IPS-18c (cell line): ENCODE measurements at regions not wholly inside any gene's neighbourhood (a gene's known extent, or its start where the extent isn't known, plus 50 kb on each side); places are given as distances from the start of the nearest gene placed in this dataset.
"Not testable (repeated sequence)": the region's sequence is repeated elsewhere in the genome, so short reads cannot be mapped to it uniquely, and the experiment has no call there.

Experiments used
- H3K4me3 ChIP-seq: 2 replicates; pipeline ENCODE4 v1.7.0; 2013; ENCODE audit warnings: low read depth, mild to moderate bottlenecking, low read length, moderate library complexity; ENCODE audit not compliant: insufficient read depth
- H3K9me3 ChIP-seq: one replicate; pipeline ENCODE4 v1.6.1; 2013; ENCODE audit warnings: mild to moderate bottlenecking, low read length, moderate library complexity; ENCODE audit not compliant: control insufficient read depth, insufficient read depth

GRCh38 chr1:47688461-47689296, 250.8 kb downstream of the FOXD2 start:
- no peaks in the 10 kb centered on the region for H3K9me3 ChIP-seq
- H3K4me3 ChIP-seq: no peak overlapping the region

DNA sequence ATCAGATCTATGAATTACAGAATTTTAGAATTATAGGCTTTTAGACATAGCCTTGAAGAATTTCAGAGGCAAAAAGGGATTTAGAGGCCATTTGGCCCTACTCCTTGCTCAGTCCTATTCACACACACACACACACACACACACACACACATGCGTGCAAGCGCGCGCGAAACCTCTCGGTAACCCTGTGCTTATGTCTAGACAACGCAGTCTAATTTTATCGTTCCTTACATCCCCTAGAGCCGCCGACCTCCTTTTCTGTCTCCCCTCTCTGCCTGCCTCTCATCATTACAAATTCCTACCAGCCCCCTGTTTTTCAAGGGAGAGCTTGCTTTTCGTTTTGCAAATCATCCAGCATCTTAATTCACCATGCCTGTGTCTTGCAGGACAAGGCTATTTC, 252.1 kb downstream of the FOXD2 start:
- no peaks in the 10 kb centered on the region for H3K9me3 ChIP-seq
- H3K4me3 ChIP-seq: no peak overlapping the region

DNA sequence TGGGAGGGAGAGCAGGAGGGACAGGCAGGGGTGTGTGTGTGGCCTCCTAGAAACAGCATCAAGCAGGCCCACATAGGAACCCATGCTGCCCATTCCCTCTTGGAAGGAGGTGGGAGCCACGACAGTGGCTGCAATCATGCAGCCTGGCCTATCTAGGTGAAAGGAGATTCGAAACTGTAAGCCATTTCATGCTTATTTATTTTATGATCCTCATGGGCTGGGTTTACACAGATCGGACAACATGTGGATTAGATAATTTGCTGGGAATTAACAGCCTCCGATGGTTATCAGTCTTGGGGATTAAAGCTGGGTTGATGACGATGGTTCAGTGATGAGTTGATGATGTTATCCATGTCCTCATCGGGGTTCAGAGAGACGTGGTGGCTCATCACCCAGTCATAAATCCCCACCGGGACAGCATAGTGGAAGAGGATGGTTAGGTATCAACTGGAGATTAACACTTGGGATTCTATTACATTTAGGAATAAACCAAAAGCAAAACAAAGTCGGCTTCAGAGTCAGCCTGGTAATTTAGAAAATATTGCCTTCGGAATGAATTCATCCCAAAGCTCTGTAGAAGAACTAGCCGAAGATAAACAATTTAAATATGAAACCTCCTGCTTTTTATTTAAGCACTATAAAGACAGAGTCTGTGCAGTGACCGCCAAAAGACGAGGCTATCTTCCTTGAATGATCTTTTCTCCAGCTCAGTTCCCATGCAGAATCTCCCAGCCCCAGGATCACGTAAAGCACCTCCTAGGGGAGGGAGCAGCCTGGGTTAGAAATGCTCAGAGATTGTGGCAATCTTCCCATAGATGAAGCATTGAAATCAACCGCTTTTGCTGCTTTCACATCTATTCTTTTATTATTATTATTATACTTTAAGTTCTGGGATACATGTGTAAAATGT, 252.8 kb downstream of the FOXD2 start:
- Histone ChIP-seq H3K9me3 (no peaks in the 10 kb centered on the region), H3K4me3 (no peak overlapping the region)

- not testable (repeated sequence) for H3K4me3 ChIP-seq, H3K9me3 ChIP-seq
These were observed 253.4 kb downstream of the FOXD2 start for GRCh38 chr1:47691293-47691692.

- H3K9me3 ChIP-seq: no peaks in the 10 kb centered on the region
- H3K4me3 ChIP-seq: no peak overlapping the region
These were observed 254.4 kb downstream of the FOXD2 start for GRCh38 chr1:47692196-47692595.

- no peak overlapping the region for H3K4me3 ChIP-seq
- no peaks in the 10 kb centered on the region for H3K9me3 ChIP-seq
These were observed 255.3 kb downstream of the FOXD2 start for GRCh38 chr1:47693115-47693514.

GRCh38 chr1:47694011-47694890, 256.4 kb downstream of the FOXD2 start:
- Histone ChIP-seq H3K9me3 (no peaks in the 10 kb centered on the region), H3K4me3 (no peak overlapping the region)

DNA sequence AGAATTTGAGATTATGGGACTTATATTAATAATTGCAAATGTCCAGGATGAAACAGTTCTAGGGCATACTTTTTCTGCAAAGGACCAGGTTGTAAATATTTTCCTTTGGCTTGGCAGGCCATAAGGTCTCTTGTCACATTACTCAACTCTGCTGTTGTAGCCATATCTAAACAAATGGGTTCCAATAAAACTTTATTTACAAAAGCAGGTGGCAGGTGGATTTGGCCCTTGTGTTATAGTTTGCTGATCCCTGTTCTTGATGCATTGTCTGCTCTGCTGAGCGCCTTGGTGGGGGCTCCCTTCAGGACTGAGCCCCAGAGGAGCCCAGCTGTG, 258.5 kb downstream of the FOXD2 start:
- Histone ChIP-seq H3K9me3 (no peaks in the 10 kb centered on the region), H3K4me3 (no peak overlapping the region)

GRCh38 chr1:47696737-47697441, 259.0 kb downstream of the FOXD2 start:
- Histone ChIP-seq H3K4me3 (no peak overlapping the region), H3K9me3 (no peaks in the 10 kb centered on the region)

DNA sequence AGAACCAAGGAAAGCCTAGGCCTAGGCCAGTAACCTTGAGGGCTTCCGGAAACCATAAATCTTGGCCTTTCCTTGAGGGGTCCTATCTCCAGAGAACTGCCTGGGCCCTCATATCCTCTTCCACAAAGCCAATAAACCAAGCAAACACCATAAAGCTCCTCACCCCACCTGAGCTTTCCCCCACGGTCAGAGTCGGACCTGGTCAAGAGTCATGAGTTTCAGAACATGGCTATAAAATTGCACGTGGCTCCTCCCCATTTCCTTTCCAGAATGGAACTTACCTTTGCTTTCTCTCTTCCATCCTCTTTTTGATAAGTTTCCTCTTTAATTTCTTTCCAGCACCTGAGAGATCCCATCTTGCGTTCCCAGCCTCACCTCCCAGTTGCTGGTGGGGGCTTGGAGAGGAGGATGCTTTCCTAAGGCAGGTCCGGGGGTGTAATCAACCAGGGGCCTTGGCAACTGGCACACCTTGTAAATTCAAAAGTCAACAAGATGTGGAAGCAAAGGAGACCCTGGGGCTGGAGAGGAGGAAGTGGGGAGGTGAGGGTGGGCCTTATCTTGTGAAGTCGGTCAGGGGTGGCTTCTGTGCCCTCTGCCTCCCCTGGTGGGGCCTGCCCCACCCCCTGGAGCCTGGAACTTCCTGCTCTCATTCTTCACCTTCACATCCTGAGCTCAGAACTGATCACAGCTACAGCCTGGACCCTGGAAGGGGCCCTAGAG, 259.9 kb downstream of the FOXD2 start:
- H3K9me3 ChIP-seq: no peaks in the 10 kb centered on the region
- H3K4me3 ChIP-seq: no peak overlapping the region

DNA sequence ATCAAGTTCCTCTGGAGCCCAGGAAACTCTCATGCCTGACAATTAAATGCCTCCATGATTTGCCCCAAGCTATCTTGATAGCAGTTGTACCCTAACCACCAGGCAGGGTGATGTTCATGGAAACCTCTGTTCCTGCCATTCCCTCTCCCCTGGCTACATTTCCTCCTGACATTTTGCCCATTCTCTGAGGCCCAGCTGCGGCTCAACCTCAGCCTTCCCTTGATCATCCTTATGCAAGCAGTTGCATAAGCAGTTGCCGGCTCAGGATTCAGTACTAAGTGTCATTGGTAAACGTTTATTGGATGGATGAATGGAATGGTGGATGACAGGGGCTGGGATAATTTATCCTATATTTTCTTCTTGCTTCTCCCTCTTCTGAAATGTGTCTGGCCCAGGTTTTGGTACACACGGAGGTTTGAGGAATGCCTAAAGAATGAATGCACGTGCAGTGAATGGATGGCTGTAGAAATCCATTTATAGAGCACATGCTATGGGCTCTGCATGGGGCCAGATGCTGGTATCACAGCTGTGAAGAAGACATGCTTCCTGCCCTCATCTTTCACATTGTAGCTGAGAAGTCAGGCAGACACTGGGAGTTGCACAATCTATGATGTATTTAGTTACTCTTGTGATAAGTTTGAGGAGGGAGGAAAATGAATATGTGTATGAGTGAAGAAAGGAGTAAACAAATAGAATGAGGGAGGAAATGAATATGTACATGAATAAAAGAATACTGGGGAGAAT, 261.8 kb downstream of the FOXD2 start:
- Histone ChIP-seq H3K4me3 (no peak overlapping the region), H3K9me3 (no peaks in the 10 kb centered on the region)

- H3K4me3 ChIP-seq: no peak overlapping the region
These were observed 263.4 kb downstream of the FOXD2 start for GRCh38 chr1:47701283-47701682.

DNA sequence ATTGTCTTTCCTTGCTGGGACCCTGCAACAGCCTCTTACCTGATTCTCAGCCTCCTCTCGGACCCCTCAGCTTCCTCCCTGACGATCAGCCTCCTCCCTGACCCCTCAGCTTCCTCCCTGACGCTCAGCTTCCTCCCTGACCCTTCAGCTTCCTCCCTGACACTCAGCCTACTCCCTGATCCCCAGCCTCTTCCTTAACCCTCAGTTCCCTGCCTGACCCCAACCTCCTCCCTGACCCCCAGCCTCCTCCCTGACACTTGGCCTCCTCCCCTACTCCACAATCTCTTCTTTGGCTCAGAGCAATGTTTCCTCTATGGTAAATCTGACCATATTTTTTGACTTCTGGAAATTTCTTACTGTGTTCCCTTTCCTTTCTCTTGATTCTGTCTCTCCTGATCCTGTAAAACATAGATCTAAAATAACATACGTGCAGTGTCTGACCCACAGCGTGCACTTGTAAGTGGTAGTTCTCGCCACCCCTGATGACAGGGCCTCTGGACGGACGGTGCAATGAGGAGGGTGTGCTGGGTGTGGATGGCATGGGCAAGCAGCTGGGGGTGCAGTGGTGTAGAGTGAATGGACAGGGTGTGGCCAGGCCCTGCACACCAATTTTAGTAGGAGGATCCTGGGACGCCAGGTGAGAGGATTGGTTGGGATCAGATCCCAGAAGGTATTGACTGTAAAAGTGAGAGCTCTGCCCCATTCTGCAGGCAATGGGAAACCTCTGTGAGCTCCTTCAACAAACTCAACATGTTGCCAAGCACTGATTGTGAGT, 264.1 kb downstream of the FOXD2 start:
- Histone ChIP-seq H3K9me3 (no peaks in the 10 kb centered on the region), H3K4me3 (no peak overlapping the region)

More at GRCh38 chr1:47701283-47701682, 263.4 kb downstream of the FOXD2 start:
- H3K9me3 ChIP-seq: no peaks in the 10 kb centered on the region

DNA sequence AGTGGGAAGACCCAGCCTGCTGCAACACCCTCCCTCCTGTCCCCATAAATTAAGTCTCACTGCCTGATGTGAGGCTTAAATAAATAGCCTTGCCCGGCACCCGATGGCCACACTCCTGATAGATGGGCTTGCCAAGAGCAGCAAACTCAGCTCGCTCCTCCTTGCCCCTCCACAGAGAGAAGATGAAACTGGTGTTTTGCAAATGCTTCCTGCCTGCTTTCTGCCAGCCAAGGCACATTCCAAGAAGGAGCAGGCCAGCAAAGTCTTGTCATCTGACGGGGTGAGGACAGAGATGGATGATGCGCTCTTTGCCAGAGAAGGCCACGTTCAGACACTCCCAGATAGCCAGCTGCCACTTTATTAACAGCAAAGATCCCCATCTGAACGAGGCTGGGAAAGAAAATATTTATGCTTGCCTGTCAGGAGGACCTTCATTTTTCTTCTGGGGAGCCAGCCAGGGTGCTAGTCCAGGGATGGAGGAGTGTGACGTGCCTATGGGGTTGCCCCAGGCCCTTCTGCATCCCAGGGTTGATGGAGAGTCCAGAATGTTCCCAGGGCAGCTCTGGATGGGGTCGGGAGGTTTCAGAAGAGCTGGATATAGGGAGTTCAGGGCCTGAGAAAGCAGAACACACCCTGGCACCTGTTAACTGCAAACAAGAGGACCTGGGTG, 265.4 kb downstream of the FOXD2 start:
- Histone ChIP-seq H3K9me3 (no peaks in the 10 kb centered on the region), H3K4me3 (no peak overlapping the region)
